ENCODE measurements at regions not wholly inside any gene's neighbourhood (a gene's known extent, or its start where the extent isn't known, plus 50 kb on each side); places are given as distances from the start of the nearest gene placed in this dataset.

DNA sequence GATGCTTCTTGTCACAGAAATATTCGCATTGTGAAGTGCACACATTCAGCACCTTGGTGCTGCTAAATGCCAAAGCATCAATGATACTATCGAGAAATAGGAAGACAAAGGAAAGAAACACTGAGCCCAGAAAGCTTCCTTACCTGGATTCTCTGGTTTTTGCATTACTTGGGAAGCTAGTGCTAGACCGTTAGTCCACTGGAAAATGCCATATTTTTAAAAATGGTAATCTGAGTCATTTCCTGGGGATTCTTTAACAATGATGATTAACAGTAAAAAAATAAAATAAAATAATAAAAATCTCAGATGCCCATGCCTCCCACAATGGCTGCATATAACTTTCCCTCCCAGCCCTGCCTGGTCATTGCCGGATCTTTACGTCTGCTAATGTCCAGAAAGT is 420.1 kb upstream of the MGMT start:
- TF ChIP-seq, protein P1, sequence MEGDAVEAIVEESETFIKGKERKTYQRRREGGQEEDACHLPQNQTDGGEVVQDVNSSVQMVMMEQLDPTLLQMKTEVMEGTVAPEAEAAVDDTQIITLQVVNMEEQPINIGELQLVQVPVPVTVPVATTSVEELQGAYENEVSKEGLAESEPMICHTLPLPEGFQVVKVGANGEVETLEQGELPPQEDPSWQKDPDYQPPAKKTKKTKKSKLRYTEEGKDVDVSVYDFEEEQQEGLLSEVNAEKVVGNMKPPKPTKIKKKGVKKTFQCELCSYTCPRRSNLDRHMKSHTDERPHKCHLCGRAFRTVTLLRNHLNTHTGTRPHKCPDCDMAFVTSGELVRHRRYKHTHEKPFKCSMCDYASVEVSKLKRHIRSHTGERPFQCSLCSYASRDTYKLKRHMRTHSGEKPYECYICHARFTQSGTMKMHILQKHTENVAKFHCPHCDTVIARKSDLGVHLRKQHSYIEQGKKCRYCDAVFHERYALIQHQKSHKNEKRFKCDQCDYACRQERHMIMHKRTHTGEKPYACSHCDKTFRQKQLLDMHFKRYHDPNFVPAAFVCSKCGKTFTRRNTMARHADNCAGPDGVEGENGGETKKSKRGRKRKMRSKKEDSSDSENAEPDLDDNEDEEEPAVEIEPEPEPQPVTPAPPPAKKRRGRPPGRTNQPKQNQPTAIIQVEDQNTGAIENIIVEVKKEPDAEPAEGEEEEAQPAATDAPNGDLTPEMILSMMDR (IDR thresholded peaks at IDR 0.05; ENCODE audit: low read depth, low read length), result no peak
- no peak for TF ChIP-seq EZH2phosphoT487 (IDR thresholded peaks at IDR 0.05; ENCODE audit: low read depth)

All from OCI-LY3 (cell line).